ENCODE measurements at regions not wholly inside any gene's neighbourhood (a gene's known extent, or its start where the extent isn't known, plus 50 kb on each side); places are given as distances from the start of the nearest gene placed in this dataset.

DNA sequence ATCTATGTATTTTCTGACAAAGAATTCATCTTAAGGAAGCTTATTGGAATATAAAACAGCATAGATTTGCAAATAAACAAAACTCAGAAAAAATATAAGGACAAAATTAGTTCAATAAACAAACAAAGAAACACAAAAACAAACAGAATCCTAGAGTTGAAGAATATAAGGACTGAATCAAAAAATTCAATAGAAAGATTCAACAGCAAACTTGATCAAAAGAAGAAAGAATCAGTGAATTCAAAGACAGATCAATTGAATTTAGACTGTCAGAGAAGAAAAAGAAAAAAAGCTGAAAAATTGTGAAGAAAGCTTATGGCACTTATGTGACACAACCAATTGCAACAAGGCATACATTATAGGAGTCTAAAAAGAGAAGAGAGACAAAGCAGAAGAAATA, 770.0 kb upstream of the RGS18 start:
- TF ChIP-seq, protein P1, sequence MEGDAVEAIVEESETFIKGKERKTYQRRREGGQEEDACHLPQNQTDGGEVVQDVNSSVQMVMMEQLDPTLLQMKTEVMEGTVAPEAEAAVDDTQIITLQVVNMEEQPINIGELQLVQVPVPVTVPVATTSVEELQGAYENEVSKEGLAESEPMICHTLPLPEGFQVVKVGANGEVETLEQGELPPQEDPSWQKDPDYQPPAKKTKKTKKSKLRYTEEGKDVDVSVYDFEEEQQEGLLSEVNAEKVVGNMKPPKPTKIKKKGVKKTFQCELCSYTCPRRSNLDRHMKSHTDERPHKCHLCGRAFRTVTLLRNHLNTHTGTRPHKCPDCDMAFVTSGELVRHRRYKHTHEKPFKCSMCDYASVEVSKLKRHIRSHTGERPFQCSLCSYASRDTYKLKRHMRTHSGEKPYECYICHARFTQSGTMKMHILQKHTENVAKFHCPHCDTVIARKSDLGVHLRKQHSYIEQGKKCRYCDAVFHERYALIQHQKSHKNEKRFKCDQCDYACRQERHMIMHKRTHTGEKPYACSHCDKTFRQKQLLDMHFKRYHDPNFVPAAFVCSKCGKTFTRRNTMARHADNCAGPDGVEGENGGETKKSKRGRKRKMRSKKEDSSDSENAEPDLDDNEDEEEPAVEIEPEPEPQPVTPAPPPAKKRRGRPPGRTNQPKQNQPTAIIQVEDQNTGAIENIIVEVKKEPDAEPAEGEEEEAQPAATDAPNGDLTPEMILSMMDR (IDR thresholded peaks at IDR 0.05): no peak
- TF ChIP-seq POLR2A (IDR thresholded peaks at IDR 0.05) (no peak), EP300 (IDR thresholded peaks at IDR 0.05) (no peak), POLR2AphosphoS5 (IDR thresholded peaks at IDR 0.05) (no peak)

Data from upper lobe of left lung (tissue), 4 donors.